Gastroesophageal sphincter (tissue), 3 donors: ENCODE measurements at regions not wholly inside any gene's neighbourhood (a gene's known extent, or its start where the extent isn't known, plus 50 kb on each side); places are given as distances from the start of the nearest gene placed in this dataset.

ENCODE experiments used
- POLR2A ChIP-seq, 2 donors: fragments of 450-650 bp; IDR thresholded peaks; one replicate each; pipeline ENCODE4 v1.6.1; 2017; ENCODE audit warnings: antibody characterized with exemption in 2 of 2, mild to moderate bottlenecking in 2 of 2, moderate library complexity in 1 of 2
- POLR2AphosphoS5 ChIP-seq: sonication (generic); formaldehyde crosslinking; IDR thresholded peaks from one replicate; pipeline ENCODE4 v1.6.1; 2017; ENCODE audit warnings: antibody characterized with exemption
- TF ChIP-seq, protein P1 (sequence below), 4 experiments: fragments of 200-600 bp in 2 of 4; fragments of 450-650 bp in 2 of 4; sonication (generic) in 1 of 4; IDR thresholded peaks; one replicate each; pipeline ENCODE4 v1.5.1; 2017 to 2019; ENCODE audit warnings: antibody characterized with exemption in 4 of 4, mild to moderate bottlenecking in 2 of 4, moderate library complexity in 2 of 4

DNA sequence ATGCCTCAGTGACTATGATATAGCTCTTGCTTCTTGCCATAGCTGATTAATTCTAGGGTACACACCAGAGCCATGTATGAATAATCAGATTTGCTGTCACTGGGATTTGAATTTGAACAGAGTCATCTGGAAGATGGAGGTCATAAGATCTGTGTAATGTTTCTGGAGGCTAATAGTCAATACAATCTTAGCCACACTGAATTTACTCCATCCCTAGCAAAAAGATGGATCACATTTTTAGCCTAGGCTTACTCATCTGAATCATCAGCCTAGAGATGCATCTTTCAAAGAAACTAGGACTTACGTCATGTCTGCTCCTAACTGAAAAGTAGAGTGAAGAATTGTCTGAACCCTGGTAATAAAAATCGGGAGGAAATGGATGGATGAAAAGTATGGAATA, 142.3 kb upstream of the ZNF804B start:
- TF ChIP-seq, protein P1, sequence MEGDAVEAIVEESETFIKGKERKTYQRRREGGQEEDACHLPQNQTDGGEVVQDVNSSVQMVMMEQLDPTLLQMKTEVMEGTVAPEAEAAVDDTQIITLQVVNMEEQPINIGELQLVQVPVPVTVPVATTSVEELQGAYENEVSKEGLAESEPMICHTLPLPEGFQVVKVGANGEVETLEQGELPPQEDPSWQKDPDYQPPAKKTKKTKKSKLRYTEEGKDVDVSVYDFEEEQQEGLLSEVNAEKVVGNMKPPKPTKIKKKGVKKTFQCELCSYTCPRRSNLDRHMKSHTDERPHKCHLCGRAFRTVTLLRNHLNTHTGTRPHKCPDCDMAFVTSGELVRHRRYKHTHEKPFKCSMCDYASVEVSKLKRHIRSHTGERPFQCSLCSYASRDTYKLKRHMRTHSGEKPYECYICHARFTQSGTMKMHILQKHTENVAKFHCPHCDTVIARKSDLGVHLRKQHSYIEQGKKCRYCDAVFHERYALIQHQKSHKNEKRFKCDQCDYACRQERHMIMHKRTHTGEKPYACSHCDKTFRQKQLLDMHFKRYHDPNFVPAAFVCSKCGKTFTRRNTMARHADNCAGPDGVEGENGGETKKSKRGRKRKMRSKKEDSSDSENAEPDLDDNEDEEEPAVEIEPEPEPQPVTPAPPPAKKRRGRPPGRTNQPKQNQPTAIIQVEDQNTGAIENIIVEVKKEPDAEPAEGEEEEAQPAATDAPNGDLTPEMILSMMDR (IDR thresholded peaks at IDR 0.05): no peak
- TF ChIP-seq POLR2A (IDR thresholded peaks at IDR 0.05) (no peak), POLR2AphosphoS5 (no peak)
